ENCODE measurements at regions not wholly inside any gene's neighbourhood (a gene's known extent, or its start where the extent isn't known, plus 50 kb on each side); places are given as distances from the start of the nearest gene placed in this dataset.

- TF ChIP-seq POLR2A (IDR thresholded peaks at IDR 0.05) = no peak
- TF ChIP-seq CTCF (IDR thresholded peaks at IDR 0.05) = no peak
Observed at GRCh38 chr20:52643034-52643433, 329.1 kb upstream of the TSHZ2 start.

All from Peyer's patch (tissue), 4 donors.